GM19328 (cell line): ENCODE measurements at regions not wholly inside any gene's neighbourhood (a gene's known extent, or its start where the extent isn't known, plus 50 kb on each side); places are given as distances from the start of the nearest gene placed in this dataset.

Experiments used
- ATAC-seq: cut with Tn5 transposase; IDR thresholded peaks from one replicate; pipeline ENCODE4 v1.9.1; 2021; ENCODE audit warnings: mild to moderate bottlenecking, moderate library complexity; ENCODE audit not compliant: unreplicated experiment

DNA sequence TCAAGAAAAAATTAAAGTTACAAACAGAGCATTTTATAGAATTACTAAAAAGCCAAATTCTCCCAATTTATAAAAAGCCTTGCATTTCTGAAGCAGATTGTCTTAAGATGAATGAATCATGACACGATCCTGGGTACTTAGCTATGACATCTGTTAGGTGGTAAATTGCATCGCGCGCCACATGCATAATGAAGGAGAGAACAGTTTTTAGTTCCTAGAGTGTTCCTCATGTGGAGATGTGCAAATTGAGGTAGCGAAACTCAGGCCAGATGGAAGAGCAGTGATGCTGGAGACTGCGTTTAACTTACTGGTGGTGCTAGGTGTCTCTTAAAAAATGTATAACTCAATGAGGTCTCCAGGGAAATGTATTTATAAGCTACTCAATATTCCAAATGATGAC, 516.1 kb downstream of the EFNA5 start:
- no peak for ATAC-seq

DNA sequence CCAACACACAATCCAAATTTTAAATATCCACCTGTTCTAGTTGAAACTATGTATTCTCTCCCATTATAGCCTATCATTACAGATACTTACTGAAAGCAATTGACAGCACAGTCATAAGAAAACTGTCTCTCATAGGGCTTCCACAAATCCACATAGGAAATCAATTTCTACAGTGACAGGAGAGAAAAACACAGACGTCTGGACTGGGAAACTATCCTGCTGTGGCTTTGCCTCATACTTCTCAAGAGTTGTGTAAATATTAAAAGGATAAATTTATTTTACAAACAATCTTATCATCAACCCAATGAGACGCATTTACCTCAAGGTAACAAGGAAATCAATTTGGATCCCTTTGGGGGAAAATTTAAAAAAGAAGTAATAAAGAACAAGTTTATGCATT, 517.5 kb downstream of the EFNA5 start:
- ATAC-seq: no peak

- peak; percentile 70 for ATAC-seq
Observed at GRCh38 chr5:107149243-107150005, 521.3 kb downstream of the EFNA5 start.

DNA sequence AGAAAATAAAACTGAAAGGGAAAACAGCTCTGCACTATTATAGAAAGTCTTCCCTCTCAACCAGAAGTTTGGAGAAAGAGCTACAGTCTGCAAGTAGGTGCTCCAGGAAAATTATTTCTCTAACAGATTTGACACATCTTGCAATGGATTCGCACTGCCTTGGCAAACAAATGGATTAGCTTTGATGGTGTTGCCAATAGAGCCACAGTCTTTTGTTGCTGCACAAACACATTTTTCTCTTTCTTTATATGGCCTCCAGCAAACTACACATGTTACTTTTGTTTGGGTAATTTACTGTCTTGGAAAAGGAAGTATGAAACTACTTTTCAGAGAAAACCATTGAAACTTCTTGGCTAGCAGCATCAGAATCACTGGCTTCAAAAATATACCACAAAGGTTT, 523.1 kb downstream of the EFNA5 start:
- no peak for ATAC-seq

DNA sequence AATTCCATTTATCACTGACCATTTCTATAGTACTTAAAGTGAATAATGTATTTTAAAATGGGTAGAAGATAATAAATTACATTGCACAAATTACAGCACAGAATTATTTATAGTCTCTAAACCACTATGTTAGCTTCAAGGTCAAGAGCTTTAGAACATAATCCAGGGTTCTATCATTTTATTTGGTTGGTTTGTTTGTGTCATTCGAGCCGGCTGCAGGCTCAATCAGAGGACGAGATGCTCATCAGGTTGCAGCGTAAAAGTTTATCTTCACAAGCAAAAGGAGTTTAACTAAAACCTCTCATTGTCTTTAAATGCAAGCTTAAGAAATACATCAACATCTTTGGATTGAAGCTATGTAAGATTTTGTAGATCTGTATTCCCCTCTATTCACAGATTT, 523.8 kb downstream of the EFNA5 start:
- ATAC-seq: no peak

DNA sequence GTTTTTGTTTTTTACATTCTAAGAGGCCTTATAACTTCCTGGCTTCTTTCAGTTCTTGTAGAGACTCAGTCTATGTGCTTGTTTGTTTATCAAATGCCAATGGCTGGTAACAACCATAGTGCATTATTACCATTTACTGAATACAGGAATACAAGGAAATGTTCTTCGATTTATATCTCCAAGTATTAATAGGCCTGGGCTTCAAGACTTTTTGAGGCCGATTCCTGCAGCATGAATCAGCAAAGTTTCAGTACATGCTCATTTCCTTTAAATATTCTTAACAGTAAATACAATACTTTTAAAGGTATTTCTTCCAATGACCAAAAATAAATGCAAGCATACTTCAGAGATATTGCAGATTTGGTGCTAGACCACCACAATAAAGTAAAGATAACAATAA, 535.3 kb downstream of the EFNA5 start:
- no peak for ATAC-seq

DNA sequence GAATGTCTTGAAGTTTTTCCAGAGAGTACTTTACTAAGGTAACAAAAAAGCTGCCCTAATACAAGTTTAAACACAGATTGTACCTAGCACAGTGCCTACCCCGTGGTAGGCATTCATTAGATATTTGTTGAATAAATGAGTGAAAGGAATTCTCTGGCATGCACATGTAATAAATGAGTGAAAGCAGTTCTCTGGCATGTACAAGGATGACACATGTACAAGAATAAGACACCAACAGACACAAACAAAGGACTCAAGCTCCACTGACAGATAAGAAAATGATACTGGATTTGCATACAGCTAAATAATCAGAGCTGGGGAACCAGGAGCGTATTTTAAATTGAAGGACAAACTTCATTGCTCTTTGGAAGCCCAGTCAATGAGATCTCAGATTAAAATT, 535.8 kb downstream of the EFNA5 start:
- no peak for ATAC-seq

- no peak for ATAC-seq
Observed at GRCh38 chr5:107129051-107129450, 541.7 kb downstream of the EFNA5 start.

GRCh38 chr5:107127878-107128277, 542.9 kb downstream of the EFNA5 start:
- no peak for ATAC-seq

DNA sequence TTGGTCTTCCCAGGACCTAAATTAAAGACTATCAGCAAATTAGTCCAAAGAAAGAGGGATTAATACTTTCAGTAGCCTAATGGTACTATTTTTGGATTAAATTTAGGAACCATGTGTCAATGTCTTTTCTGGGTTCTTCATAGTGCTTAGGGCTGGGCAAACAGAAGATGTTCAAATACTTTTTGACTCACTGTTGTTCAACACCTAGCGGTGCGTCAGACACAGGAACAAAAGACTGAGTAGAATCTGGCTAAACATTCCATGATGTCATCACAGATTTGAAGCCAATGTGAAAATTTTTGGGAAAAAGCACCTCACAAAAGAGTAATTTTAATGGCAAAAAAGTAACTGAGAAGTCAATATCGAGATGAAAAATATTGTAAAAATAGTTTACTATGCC, 544.4 kb downstream of the EFNA5 start:
- ATAC-seq: no peak

DNA sequence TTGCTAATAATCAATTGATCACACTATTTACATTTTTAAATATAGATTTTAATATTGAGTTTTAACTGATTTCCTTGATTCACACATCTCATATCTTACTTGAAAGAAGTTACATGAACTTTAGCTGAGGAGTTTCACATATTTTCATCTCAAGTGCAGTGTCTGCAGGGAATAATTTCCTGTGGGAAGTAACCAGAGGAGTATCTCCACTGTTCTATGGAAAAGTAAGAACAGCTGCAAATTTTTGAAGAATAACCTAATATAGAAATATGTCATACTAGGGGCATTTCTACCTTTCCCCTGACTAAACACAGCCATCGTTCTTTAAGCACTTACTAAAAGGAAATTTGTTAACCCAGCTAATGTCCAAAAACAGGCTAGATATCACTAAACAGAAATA, 546.4 kb downstream of the EFNA5 start:
- ATAC-seq: no peak

DNA sequence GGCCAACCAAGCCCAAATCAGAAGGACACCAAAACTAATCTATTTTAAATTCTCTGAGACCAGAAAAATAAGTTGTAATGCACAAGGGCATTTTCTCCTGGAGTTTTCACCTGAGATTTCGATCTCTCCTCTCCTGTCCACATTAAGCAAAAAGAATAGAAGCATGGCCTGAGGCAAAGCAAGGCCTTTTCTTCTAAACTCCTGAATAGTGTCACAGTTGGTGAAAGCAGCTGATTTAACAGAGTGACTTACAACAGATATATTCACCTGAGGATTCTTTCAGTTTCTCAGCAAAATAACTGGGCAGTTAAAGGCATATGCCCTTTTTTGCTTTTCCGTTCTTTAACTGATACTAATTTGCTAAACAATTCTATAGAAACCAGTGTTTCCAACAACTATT, 547.7 kb downstream of the EFNA5 start:
- ATAC-seq: no peak

DNA sequence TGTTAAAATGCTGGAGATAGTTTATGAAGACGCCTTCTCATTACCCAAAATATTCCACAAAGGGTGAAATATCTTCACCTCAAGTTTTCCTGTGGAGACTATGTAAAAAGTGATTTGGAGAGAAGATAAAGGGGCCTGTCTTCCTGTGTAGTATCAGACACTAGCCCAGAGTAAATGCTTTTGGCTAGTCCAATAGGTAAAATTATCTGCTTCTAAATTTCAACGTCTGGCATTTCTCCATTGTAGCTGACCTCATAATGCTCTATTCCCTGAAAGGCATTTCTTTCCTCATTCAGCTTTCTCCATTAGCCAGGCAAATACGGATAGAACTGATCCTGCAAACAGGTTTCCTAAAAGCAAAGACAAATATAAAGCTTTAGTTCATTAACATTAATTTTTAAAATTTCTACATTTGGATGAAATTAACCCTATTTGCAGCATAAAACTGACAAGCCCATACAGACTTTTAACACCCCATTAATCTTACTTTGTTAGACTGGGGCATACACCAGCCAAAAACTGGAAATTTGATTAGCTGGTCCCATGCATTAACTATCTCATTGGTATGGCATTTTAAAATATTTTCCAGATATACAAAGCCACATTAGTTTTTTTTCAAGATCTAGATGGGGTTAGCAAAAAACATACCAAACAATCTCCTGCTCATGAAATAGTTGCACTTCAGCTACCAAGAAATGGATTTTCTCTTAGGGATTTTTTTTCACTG, 548.8 kb downstream of the EFNA5 start:
- ATAC-seq: no peak

DNA sequence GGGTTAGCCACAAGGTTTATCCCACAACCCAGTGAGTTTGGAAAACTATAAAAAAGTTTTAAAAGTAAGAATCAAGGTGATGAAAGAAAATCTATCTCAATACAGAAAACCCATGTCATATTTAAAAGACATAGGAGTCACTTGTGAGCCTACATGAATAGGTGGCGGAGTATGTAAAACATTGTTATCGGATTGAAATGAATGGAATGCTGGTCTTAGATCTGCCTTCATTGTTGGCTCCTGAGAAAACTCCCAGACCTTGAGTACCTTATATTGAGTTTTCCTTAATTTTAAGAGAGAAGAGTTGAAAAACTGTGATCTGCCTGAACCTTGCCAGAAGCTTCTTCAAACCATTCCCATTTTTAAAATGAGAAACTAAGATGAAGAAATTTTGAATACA, 551.1 kb downstream of the EFNA5 start:
- no peak for ATAC-seq

DNA sequence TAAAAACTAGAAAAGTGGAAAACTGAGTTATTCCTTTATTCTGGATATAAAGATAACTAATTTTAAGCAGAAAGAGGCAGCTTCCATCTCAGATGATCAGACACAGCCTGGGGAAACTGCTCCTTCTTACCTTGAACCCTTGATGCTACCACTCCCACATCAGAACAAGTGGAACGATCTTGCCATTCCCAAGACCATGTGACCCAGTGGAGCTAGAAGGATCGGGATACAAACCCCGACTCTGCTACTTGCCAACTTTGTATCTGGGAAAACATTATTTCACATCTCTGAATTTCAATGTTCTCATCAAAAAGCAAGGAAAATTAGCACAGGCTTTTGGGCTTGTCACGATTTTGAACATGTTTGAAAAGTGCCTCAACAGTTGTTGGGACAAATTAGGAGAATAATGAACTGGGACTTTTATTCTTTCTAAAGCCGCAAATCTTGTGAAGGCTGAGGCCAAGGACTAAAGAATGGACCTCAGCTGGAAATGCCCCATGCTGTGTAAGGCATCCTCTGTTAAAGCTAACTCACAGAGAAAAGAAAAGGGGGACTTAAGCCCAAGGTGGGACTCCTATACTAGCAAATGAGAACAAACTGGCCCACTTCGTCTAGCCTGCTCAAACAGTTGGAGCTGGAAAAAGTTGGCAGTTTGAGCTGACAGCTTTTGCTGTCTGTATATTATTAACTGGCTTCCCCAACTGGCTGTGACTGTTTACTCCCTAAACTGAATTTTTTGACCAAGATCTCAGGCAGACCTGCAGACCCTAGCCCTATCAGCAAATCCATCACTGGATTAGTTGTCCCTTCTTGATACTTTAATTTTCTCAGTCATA, 552.3 kb downstream of the EFNA5 start:
- no peak for ATAC-seq

- ATAC-seq: no peak
Observed at GRCh38 chr5:107112216-107112615, 558.5 kb downstream of the EFNA5 start.

GRCh38 chr5:107104040-107104995, 566.4 kb downstream of the EFNA5 start:
- ATAC-seq: no peak

GRCh38 chr5:107103522-107103921, 567.2 kb downstream of the EFNA5 start:
- no peak for ATAC-seq

GRCh38 chr5:107100121-107100520, 570.6 kb downstream of the EFNA5 start:
- ATAC-seq: no peak

DNA sequence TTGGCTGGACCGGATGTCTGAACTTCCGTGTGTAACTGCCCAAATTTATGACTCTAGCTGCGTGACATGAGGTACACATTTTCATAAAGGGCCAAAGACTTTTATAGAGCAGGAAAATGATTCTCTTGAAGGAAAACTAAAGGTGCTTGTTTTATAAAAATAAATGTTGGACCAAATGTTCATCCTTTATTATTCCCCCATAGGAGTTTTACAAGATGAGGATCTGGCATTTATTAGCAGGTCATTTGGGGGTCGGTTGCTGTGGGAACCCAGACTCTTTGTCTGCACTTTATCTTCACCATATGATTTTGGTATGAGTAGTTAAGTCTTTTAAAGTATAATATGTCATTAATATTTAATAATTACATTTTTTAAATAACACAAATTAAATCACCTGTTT, 571.2 kb downstream of the EFNA5 start:
- ATAC-seq: no peak

- no peak for ATAC-seq
Observed at GRCh38 chr5:107092695-107093094, 578.0 kb downstream of the EFNA5 start.
